Upper lobe of right lung (tissue), 1 donor: ENCODE measurements at regions not wholly inside any gene's neighbourhood (a gene's known extent, or its start where the extent isn't known, plus 50 kb on each side); places are given as distances from the start of the nearest gene placed in this dataset.
A peak's percentile ranks its signal among the peaks of the same experiment; 100 is the strongest.
"Not testable (repeated sequence)": the region's sequence is repeated elsewhere in the genome, so short reads cannot be mapped to it uniquely, and the experiment has no call there.

Experiments
- ATAC-seq: fragments of 200-7000 bp; cut with Tn5 transposase; one replicate; pipeline ENCODE4 v1.9.1; 2020; ENCODE audit warnings: mild to moderate bottlenecking, moderate library complexity
- DNase-seq: peaks from one replicate; pipeline ENCODE4 v3.0.0-alpha.2; 2020
- H3K27ac ChIP-seq: fragments of 200-600 bp; one replicate; pipeline ENCODE4 v1.8.0; 2022
- H3K27me3 ChIP-seq: fragments of 200-600 bp; one replicate; pipeline ENCODE4 v1.8.0; 2022; ENCODE audit warnings: mild to moderate bottlenecking
- H3K36me3 ChIP-seq: fragments of 200-600 bp; one replicate; pipeline ENCODE4 v1.8.0; 2022
- H3K4me1 ChIP-seq: fragments of 200-600 bp; one replicate; pipeline ENCODE4 v1.8.0; 2022
- H3K4me3 ChIP-seq: fragments of 200-600 bp; one replicate; pipeline ENCODE4 v1.8.0; 2022; ENCODE audit warnings: mild to moderate bottlenecking
- H3K9me3 ChIP-seq: fragments of 200-600 bp; one replicate; pipeline ENCODE4 v1.8.0; 2022
- intact Hi-C: fragments of 100-400 bp; cut with DNase I; formaldehyde crosslinking; loops from one replicate; pipeline ENCODE4 v1.11.0; 2022
- donor health status: DM: no; HTN: yes; CAD: no; lungs with severe emphysema.

DNA sequence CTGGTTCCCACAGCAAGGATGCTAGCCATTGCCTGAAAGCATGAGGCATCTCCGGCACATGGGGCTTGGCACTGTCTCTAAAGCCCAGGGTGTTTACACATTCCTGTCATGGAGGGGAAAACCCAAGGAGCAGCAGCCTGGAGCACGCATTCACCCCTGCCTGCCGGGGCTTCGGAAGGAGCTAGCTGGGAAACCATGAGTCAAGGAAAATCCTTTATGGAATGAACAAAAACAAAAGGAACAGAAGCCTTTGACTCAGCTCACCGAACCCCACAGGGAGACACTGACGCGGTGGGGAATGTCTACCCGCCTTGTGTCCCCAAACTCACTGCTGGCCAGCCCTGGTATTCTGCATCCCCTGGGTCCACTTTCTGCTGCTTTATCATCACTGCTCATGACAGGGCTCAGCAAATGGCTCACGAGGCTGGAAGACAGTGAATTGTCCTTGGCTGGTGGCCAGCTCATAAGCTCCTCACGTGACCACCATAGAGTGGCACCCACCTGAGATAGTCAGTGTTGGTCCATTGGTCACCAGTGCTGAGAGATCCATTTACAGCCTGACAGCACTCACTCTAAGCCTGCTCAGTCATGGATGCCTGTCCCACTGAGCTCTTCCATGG lies 137.2 kb downstream of the NPIPB11 start:
- H3K9me3 ChIP-seq, DNase-seq, ATAC-seq, H3K4me3 ChIP-seq, intact Hi-C loops, H3K36me3 ChIP-seq, H3K27ac ChIP-seq, H3K4me1 ChIP-seq, H3K27me3 ChIP-seq: not testable (repeated sequence)

DNA sequence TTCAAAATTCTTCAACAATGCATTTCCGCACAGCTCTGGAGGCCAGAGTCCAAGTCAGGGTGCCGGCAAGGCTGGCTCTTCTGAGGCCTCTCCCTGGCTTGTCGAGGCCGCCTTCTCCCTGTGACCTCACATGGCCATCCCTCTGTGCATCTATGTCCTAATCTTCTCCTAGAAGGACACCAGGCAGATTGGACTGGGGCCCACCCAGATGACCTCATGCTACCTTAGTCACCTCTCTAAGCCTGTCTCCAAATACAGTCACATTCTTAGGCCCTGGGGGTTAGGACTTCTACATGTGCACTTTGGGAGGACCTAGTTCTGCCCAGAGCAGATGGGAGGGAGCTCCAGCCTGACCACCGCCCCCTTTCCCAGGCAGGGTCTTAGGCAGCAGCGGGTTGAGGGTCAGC lies 137.7 kb downstream of the NPIPB11 start:
- H3K4me1 ChIP-seq, H3K4me3 ChIP-seq, DNase-seq, ATAC-seq, H3K9me3 ChIP-seq, H3K27me3 ChIP-seq, H3K27ac ChIP-seq, intact Hi-C loops, H3K36me3 ChIP-seq: not testable (repeated sequence)

DNA sequence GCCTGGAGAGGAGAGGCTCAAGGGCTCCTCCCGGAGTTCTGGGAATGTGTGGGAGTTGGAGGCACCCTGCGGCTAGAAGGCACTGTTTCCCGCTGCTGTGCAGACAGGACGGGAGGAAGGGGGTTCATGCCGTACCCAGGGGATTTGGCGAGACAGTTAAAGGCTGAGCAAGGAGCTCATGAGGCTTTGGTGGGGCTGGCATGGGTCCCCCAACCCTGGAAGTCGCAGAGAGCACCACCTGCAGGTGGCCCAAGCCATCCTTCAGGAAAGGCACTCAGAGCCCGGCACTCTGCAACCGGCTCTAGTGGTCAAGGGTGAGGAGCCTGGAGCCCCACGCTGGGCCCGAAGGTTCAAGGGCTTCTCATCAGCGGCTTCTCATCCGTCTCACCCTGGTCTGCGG lies 138.2 kb downstream of the NPIPB11 start:
- intact Hi-C loops, ATAC-seq: not testable (repeated sequence)

DNA sequence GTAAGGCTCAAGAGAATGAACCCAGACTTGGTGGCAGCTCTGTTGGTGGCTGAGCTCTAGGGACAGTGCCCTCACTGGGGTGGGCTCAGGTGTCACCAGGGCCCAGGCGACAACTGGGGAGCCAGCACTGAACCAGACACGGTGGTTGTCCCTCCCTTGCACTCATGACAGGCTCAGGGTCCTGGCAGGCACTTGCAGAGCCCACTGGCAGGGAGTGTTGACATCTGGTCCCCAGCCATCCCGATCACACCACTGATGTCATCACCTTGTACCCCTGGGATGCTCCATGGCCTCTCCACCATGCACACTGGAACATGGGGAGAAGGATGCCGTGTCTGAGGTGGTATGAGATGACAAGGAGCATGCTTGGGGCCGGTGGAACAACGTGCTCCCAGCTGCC lies 138.6 kb downstream of the NPIPB11 start:
- H3K27me3 ChIP-seq, intact Hi-C loops, DNase-seq, H3K27ac ChIP-seq, ATAC-seq, H3K9me3 ChIP-seq, H3K36me3 ChIP-seq, H3K4me3 ChIP-seq, H3K4me1 ChIP-seq: not testable (repeated sequence)

More for the DNA sequence above, 138.2 kb downstream of the NPIPB11 start:
- H3K27me3 ChIP-seq, DNase-seq, H3K9me3 ChIP-seq, H3K27ac ChIP-seq, H3K4me1 ChIP-seq, H3K36me3 ChIP-seq, H3K4me3 ChIP-seq: not testable (repeated sequence)

DNA sequence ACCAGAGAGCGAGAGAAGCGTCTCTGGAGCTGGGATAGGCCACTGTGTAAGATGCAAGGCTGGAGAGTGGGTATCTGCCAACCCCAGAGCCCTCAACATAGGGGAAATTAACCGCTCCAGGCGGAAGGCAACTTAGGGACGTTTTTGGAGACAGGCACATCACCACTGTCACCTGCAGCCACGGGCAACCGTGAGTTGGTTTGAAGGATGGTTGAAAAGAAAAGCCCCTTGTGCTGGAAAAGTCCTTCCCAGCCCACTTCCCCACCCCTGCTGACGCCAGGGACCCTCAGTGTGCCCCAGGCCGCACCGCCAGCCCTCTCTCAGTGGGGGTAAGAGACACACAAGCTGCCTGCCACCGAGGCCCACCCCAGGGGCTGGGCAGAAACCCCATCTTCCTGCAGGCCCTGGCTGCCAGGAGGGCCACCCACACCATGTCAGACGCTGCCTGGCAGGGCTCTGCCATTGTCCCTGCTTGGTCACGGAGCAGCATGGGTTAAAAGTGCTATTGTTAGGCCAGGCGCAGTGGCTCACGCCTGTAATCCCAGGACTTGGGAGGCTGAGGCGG lies 139.4 kb downstream of the NPIPB11 start:
- H3K4me1 ChIP-seq, intact Hi-C loops, H3K27ac ChIP-seq, H3K27me3 ChIP-seq, H3K9me3 ChIP-seq, H3K36me3 ChIP-seq, DNase-seq, ATAC-seq, H3K4me3 ChIP-seq: not testable (repeated sequence)

DNA sequence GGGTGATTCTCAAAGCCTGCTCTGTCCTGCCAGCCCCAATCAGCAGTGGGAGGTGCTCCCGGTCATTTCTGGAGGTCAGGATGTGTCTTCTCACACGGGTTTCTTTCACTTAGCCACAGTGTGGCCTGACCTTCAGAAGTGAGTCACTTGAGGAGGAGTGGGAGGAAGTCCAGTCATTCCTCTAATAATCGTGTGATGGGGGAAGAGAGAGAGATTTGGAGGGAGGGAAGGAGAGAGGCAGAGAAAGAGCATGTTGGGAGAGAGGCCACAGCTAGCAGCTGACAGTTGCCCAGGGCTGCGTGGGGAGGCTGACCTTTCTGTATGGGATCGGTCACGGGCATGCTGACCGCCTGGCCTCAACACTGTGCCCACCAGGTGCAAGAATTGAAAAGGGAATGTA lies 139.9 kb downstream of the NPIPB11 start:
- H3K4me1 ChIP-seq, H3K27ac ChIP-seq, DNase-seq, H3K4me3 ChIP-seq, intact Hi-C loops, H3K36me3 ChIP-seq, H3K9me3 ChIP-seq, H3K27me3 ChIP-seq: not testable (repeated sequence)
- peak; percentile 50 for ATAC-seq

DNA sequence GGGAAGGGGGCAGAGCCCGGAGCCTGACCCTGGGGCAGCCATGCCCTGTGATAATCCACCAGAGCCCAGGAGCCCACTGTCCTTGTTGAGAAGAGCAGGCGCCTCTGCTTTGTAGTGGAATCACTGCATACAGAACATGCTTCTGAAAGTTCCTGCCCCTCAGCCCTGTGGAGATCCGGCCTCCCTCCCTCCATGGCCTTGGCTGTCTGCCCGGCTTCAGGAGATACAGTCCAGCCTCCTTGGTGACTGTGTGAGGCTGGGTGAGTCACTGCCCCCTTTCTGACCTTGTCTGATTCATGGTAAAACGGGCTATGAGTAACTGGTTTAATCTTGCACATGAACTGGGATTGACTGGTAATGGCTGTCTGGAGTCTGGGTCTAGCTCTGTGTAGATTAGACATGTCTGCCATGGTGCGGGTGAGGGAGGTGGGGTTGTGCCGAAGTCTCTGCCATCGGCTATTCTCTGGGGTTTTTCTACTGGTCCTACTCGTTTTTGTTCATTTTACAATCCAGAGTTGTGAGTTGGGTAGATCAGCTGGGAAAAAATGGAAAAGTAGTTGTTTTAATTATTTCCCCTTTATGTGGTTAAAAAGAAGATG lies 141.2 kb downstream of the NPIPB11 start:
- ATAC-seq = peak; percentile 90
- intact Hi-C loops, H3K4me3 ChIP-seq, H3K36me3 ChIP-seq, H3K4me1 ChIP-seq, H3K9me3 ChIP-seq, H3K27ac ChIP-seq, H3K27me3 ChIP-seq: not testable (repeated sequence)
- DNase-seq = peak; percentile 91

DNA sequence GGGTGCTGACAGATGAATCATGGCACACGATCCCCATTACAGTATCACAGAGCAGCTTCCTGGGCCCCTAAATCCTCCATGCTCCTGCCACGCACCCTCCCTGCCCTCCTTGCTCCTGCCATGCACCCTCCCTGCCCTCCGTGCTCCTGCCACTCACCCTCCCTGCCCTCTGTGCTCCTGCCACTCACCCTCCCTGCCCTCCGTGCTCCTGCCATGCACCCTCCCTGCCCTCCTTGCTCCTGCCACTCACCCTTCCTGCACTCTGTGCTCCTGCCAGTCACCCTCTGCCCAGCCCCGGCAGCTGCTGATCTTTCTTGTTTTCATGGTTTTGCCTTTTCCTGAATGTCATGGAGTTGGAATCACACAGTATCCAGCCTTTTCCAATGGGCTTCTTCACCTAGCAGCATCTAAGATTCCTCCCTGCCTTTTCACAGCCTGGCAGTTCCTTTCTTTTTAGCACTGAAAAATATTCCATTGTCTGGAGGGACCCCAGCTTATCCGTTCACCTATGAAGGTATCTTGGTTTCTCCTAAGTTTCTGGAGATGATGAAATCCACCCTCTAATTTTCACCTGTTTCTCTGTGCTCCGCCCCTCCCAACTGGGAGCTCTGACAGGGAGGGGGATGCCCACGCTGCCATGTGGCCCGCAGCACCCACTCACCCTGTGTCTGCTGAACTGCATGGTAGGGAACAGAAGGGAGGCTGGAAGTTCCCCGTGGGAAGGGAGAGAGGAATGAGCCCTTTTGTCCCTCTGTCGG lies 142.3 kb downstream of the NPIPB11 start:
- ATAC-seq, H3K27me3 ChIP-seq, H3K27ac ChIP-seq, H3K36me3 ChIP-seq, H3K4me3 ChIP-seq, H3K9me3 ChIP-seq, DNase-seq, intact Hi-C loops, H3K4me1 ChIP-seq: not testable (repeated sequence)

DNA sequence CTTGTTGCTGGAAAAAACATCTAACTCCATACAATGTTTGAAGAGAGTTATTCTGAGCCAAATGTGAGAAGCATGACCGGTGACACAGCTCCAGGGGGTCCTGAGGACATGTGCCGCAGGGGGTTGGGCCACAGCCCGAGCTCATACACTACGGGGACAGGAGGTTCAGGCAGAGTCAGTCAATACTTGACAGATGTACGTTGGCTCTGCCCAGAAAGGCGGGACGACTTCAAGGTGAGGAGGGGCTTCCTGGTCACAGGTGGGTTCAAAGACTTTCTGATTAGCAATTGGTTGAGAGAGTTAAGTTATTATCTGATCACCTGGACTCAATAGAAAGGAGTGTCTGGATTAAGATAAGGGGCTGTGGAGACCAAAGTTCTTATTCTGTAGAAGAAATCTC lies 143.8 kb downstream of the NPIPB11 start:
- DNase-seq, H3K4me1 ChIP-seq, H3K36me3 ChIP-seq, intact Hi-C loops, H3K27ac ChIP-seq, ATAC-seq, H3K27me3 ChIP-seq, H3K9me3 ChIP-seq, H3K4me3 ChIP-seq: not testable (repeated sequence)

DNA sequence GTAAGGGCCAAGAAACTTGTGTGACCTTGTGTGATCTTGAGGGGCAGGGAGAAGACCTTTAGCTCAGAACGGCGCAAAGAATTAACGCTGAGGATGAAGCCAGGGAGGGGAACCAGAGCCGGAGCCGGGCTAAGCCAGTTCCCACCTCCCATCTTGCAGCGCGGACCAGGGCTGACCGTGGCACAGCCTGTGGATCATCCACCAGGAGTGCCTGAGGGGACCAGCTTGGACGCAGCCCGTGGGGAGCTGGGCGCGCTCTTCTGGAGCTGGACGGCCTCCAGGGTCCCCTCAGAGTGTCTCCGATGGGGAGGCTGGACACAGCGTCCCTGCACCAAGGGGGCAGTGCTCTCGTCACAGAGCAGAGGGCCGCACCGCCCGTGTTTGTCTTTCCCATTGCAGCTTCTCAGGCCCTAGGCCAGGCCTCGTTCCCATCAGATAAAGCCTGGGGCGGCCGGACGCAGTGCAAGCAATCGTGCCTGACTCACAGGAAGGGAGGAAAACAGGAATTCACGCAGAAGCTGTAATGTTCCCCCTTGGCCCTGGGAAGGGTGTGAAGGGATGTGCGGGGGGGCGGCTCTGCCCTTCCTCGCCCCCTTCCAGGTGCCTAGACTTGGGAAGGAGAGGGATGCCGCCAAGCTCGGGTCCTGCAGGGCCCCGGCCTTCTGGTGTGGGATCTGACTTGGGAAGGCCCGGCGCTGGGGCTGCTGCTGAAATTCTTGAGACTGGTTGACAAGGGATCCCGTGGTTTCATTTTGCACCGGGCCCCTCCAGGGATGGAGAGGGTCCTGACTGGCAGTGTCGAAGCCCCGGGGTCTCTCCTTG lies 144.9 kb downstream of the NPIPB11 start:
- H3K4me3 ChIP-seq, DNase-seq, H3K9me3 ChIP-seq, H3K27me3 ChIP-seq, H3K27ac ChIP-seq, intact Hi-C loops, H3K4me1 ChIP-seq, H3K36me3 ChIP-seq: not testable (repeated sequence)
- ATAC-seq = peak; percentile 55

DNA sequence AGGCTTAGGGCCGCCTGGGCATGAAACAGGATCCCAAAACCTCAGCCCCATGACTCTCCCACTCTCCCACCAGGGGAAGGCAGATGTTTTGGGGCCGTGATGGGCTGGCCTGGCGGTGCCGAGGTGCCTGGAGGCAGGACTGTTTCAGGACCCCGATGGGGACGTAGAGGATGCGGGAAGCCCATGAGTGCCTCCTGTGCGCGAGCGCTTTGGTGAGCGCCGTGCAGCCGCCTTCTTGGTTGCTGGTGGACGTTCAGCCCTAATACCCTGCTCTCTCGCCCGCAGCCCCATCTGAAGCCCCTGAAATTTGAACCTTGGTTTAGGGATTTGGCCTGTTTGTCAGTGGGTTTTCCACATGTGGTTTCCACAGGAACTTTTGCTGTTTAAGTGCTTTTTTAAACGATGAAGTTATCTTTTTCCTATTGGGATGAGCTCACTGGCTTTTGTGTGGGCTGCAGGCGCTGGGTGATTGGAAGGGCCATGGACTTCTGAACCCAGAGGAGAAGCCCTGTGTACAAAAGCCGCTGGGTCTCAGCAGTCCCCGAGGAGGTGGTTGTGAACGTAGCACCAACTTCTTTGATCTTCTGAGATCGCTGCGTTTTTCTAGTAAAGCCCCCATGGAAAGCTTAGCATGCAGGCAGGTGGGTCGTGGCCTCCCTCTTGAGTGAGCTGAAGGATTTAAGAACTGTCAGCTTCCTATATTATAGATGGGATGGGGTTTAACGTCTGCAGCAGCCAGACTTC lies 145.7 kb downstream of the NPIPB11 start:
- H3K9me3 ChIP-seq, H3K27ac ChIP-seq, H3K36me3 ChIP-seq, intact Hi-C loops, H3K4me1 ChIP-seq, ATAC-seq, H3K27me3 ChIP-seq, DNase-seq, H3K4me3 ChIP-seq: not testable (repeated sequence)

DNA sequence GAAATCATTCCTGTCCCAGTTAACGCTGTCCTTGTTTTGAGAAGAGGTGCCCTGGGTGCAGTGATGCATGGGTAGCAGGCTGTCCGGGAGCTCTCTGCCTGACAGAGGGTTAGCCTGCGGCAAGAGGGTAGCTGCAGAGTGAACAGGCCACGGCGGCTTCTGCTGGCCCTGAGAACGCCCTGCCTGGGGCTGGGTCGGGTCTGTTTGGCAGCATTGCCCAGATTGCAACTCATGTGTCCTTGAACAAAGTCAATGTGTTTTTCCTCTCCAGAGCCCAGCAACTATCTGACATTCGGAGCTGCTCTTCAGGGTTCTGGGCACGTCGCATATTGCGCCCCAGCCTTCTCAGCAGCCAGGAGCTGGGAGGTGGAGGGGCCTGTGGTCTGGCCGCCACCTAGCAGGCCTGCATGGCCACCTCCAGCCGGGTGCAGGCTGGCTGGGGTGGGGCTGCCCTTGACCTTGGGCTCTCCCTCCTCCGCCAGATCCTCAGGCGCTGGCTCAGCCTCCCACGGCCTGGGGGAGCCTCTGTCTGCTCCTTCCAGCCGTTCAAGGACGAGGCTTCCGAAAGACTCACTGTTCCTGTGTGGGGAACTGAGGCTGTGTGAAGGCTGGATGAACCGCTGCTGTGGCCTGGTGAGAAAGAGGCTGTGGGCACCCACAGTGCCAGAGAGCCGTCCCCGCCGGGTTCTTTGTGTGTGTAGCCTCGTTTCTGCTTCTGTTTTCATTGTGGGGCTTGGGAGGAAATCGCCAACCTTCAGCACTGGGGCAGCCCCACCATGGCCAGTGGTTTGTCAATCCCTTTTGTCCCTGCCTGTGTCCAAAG lies 146.7 kb downstream of the NPIPB11 start:
- H3K36me3 ChIP-seq, intact Hi-C loops, H3K4me3 ChIP-seq, H3K4me1 ChIP-seq, H3K27me3 ChIP-seq, H3K27ac ChIP-seq, H3K9me3 ChIP-seq, DNase-seq: not testable (repeated sequence)
- peak; percentile 11 for ATAC-seq
